H1 (cell line): ENCODE measurements at regions not wholly inside any gene's neighbourhood (a gene's known extent, or its start where the extent isn't known, plus 50 kb on each side); places are given as distances from the start of the nearest gene placed in this dataset.

Experiments
- CTCF ChIA-PET: fragments of 300-600 bp; sonication (Branson Sonifier 250); formaldehyde crosslinking; loops from one replicate; lab custom pipeline; 2021; ENCODE audit not compliant: partially characterized antibody; lab: Charles Lee
- POLR2A ChIA-PET: fragments of 300-600 bp; sonication (Branson Sonifier 250); formaldehyde crosslinking; loops from one replicate; lab custom pipeline; 2021; ENCODE audit warnings: inconsistent platforms; ENCODE audit not compliant: partially characterized antibody; lab: Charles Lee
- DNase-seq, 2 experiments: peaks; one replicate each; pipeline versions ENCODE4 v3.0.0 to v3.0.0-alpha.2; 2010 to 2022; ENCODE audit warnings: low spot score in 2 of 2, low read depth in 1 of 2, mixed read lengths in 1 of 2
- FAIRE-seq: peaks from 2 replicates; lab custom pipeline; 2011; peaks lifted over from hg19 to GRCh38; lab: Jason Lieb, UNC
- H2AFZ ChIP-seq: 2 replicates; pipeline ENCODE4 v1.8.1; 2012; ENCODE audit warnings: low read length, inconsistent platforms
- H2AK5ac ChIP-seq: 2 replicates; pipeline ENCODE4 v1.6.1; 2013; ENCODE audit warnings: low read depth, low read length
- H2BK120ac ChIP-seq: replicated peaks from 2 replicates; pipeline ENCODE3; 2013; ENCODE audit warnings: low read depth, low read length, inconsistent platforms
- H2BK12ac ChIP-seq: 2 replicates; pipeline ENCODE4 v1.6.1; 2013; ENCODE audit warnings: low read depth, low read length
- H2BK15ac ChIP-seq: 2 replicates; pipeline ENCODE4 v1.6.1; 2013; ENCODE audit warnings: low read length
- H2BK20ac ChIP-seq: 2 replicates; pipeline ENCODE4 v1.6.1; 2013; ENCODE audit warnings: low read length
- H2BK5ac ChIP-seq: 2 replicates; pipeline ENCODE4 v1.6.1; 2013; ENCODE audit warnings: low read depth, low read length
- H3K14ac ChIP-seq: 2 replicates; pipeline ENCODE4 v1.6.1; 2013; ENCODE audit warnings: inconsistent platforms; ENCODE audit not compliant: insufficient read length
- H3K18ac ChIP-seq: 2 replicates; pipeline ENCODE4 v1.6.1; 2013; ENCODE audit warnings: low read length; ENCODE audit errors: extremely low read depth
- H3K23ac ChIP-seq: 2 replicates; pipeline ENCODE4 v1.6.1; 2013; ENCODE audit warnings: inconsistent platforms; ENCODE audit not compliant: insufficient read length
- H3K23me2 ChIP-seq: 2 replicates; pipeline ENCODE4 v1.6.1; 2013; ENCODE audit warnings: low read depth, low read length
- H3K27ac ChIP-seq: 2 replicates; pipeline ENCODE4 v1.6.1; 2011; ENCODE audit warnings: low read depth, low read length, inconsistent platforms
- H3K27me3 ChIP-seq, 4 experiments: replicated peaks in 1 of 4; 1 replicate in 1 of 4; 2 replicates in 3 of 4; pipeline versions ENCODE4 v1.6.1 to v1.8.1; 2011 to 2013; ENCODE audit warnings: low read length in 3 of 4, mild to moderate bottlenecking in 3 of 4, inconsistent platforms in 2 of 4, mixed read lengths in 2 of 4, moderate library complexity in 1 of 4; ENCODE audit not compliant: control insufficient read depth in 3 of 4, insufficient read depth in 3 of 4; ENCODE audit errors: extremely low read depth in 1 of 4
- H3K36me3 ChIP-seq, 4 experiments: 2 replicates each; pipeline versions ENCODE4 v1.6.1 to v1.8.1; 2011 to 2013; ENCODE audit warnings: mild to moderate bottlenecking in 4 of 4, low read length in 3 of 4, moderate library complexity in 2 of 4, control low read depth in 1 of 4, inconsistent platforms in 1 of 4; ENCODE audit not compliant: insufficient read depth in 4 of 4, control insufficient read depth in 2 of 4
- H3K4ac ChIP-seq: replicated peaks from 2 replicates; pipeline ENCODE3; 2013; ENCODE audit warnings: low read length, low read depth, mixed read lengths, inconsistent platforms; ENCODE audit not compliant: insufficient read length
- H3K4me1 ChIP-seq, 4 experiments: replicated peaks in 1 of 4; 1 replicate in 1 of 4; 2 replicates in 3 of 4; pipeline versions ENCODE4 v1.6.1 to v1.8.1; 2011 to 2013; ENCODE audit warnings: low read length in 3 of 4, inconsistent platforms in 2 of 4, mixed read lengths in 1 of 4; ENCODE audit not compliant: insufficient read depth in 4 of 4, control insufficient read depth in 3 of 4
- H3K4me2 ChIP-seq, 2 experiments: 2 replicates each; pipeline versions ENCODE4 v1.6.1 to v1.8.1; 2011 to 2013; ENCODE audit warnings: low read depth in 2 of 2, low read length in 2 of 2, control low read depth in 1 of 2, inconsistent platforms in 1 of 2, mild to moderate bottlenecking in 1 of 2; ENCODE audit not compliant: insufficient read depth in 1 of 2
- H3K4me3 ChIP-seq, 4 experiments: fragments of 200-600, 300-600 bp in 1 of 4; sonication (generic), shearing (Covaris generic), sonication (Bioruptor Twin) in 1 of 4; 2 replicates each; pipeline versions ENCODE4 v1.5.1 to v1.8.1; 2011 to 2016; ENCODE audit warnings: low read length in 4 of 4, low read depth in 3 of 4, control low read depth in 2 of 4, inconsistent platforms in 2 of 4, mild to moderate bottlenecking in 2 of 4, mixed read lengths in 1 of 4, moderate library complexity in 1 of 4; ENCODE audit not compliant: insufficient read depth in 2 of 4; ENCODE audit errors: extremely low read depth in 1 of 4
- H3K56ac ChIP-seq: replicated peaks from 2 replicates; pipeline ENCODE3; 2013; ENCODE audit warnings: low read depth, mild to moderate bottlenecking, mixed read lengths, low read length, inconsistent platforms; ENCODE audit not compliant: insufficient read length
- H3K79me1 ChIP-seq: 2 replicates; pipeline ENCODE4 v1.6.1; 2013; ENCODE audit warnings: low read depth, low read length, control low read depth
- H3K79me2 ChIP-seq, 2 experiments: 2 replicates each; pipeline versions ENCODE4 v1.6.1 to v1.8.1; 2012 to 2013; ENCODE audit warnings: low read length in 2 of 2, mild to moderate bottlenecking in 2 of 2, inconsistent platforms in 1 of 2; ENCODE audit not compliant: insufficient read depth in 2 of 2, control insufficient read depth in 1 of 2
- H3K9ac ChIP-seq, 4 experiments: replicated peaks in 1 of 4; 1 replicate in 1 of 4; 2 replicates in 3 of 4; pipeline versions ENCODE4 v1.6.1 to v1.8.1; 2011 to 2013; ENCODE audit warnings: low read depth in 3 of 4, low read length in 3 of 4, control low read depth in 2 of 4, mild to moderate bottlenecking in 2 of 4, moderate library complexity in 2 of 4, inconsistent platforms in 1 of 4; ENCODE audit errors: extremely low read depth in 1 of 4
- H3K9me3 ChIP-seq, 2 experiments: 2 replicates each; pipeline versions ENCODE4 v1.6.1 to v1.8.1; 2012 to 2013; ENCODE audit warnings: mild to moderate bottlenecking in 2 of 2, moderate library complexity in 2 of 2, control low read depth in 1 of 2, inconsistent platforms in 1 of 2, low read depth in 1 of 2, low read length in 1 of 2, mixed read lengths in 1 of 2; ENCODE audit not compliant: insufficient read depth in 2 of 2
- H4K20me1 ChIP-seq, 2 experiments: replicated peaks in 1 of 2; 2 replicates each; pipeline versions ENCODE3 to v1.8.1; 2011 to 2013; ENCODE audit warnings: inconsistent platforms in 2 of 2, low read length in 2 of 2, mild to moderate bottlenecking in 1 of 2; ENCODE audit not compliant: insufficient read depth in 2 of 2, control insufficient read depth in 1 of 2
- H4K5ac ChIP-seq: 2 replicates; pipeline ENCODE4 v1.6.1; 2013; ENCODE audit warnings: low read length, low read depth, mixed read lengths, inconsistent platforms; ENCODE audit not compliant: insufficient read length
- H4K8ac ChIP-seq: 2 replicates; pipeline ENCODE4 v1.8.0; 2013; ENCODE audit warnings: mild to moderate bottlenecking, moderate library complexity, low read length, inconsistent platforms; ENCODE audit not compliant: insufficient read depth; ENCODE audit errors: extremely low read depth
- H4K91ac ChIP-seq: replicated peaks from 2 replicates; pipeline ENCODE3; 2013; ENCODE audit warnings: low read length, mixed read lengths, inconsistent platforms; ENCODE audit not compliant: insufficient read length
- CBX8 ChIP-seq: fragments of 300-800, 300-1000 bp; sonication (generic); IDR thresholded peaks from 2 replicates; pipeline ENCODE4 v1.7.1; 2016; ENCODE audit warnings: low read depth, low read length, borderline replicate concordance
- CHD1 ChIP-seq: IDR thresholded peaks from 2 replicates; pipeline ENCODE4 v1.6.1; 2012; ENCODE audit warnings: low read depth, low read length, improper control_type of control experiment
- HDAC2 ChIP-seq, 2 experiments: fragments of 300-600 bp in 1 of 2; sonication (generic) in 1 of 2; IDR thresholded peaks; 2 replicates each; pipeline ENCODE4 v1.6.1; 2011 to 2012; ENCODE audit warnings: low read depth in 2 of 2, low read length in 2 of 2, mild to moderate bottlenecking in 2 of 2, moderate library complexity in 2 of 2, borderline replicate concordance in 1 of 2, inconsistent platforms in 1 of 2
- JUND ChIP-seq: IDR thresholded peaks from 2 replicates; pipeline ENCODE4 v1.6.1; 2011; ENCODE audit warnings: mild to moderate bottlenecking, improper control_type of control experiment, low read length
- RNF2 ChIP-seq: fragments of 200-900, 300-1000 bp; sonication (generic); IDR thresholded peaks from 2 replicates; pipeline ENCODE4 v1.7.1; 2016; ENCODE audit warnings: borderline replicate concordance, low read depth, mild to moderate bottlenecking, antibody characterized with exemption, low read length; ENCODE audit not compliant: poor library complexity, severe bottlenecking; ENCODE audit errors: missing control alignments
- SAP30 ChIP-seq: fragments of 300-600 bp; sonication (generic); IDR thresholded peaks from 2 replicates; pipeline ENCODE4 v1.7.1; 2012; ENCODE audit warnings: low read length, moderate library complexity, mild to moderate bottlenecking, inconsistent platforms; ENCODE audit not compliant: insufficient read depth, insufficient replicate concordance
- SP1 ChIP-seq: IDR thresholded peaks from 2 replicates; pipeline ENCODE4 v1.6.1; 2011; ENCODE audit warnings: low read depth, low read length
- WGBS, 2 experiments: shearing (Covaris generic) in 1 of 2; methylation state at CpG; one replicate each; pipeline versions ENCODE4 v1.1.6 to v1.1.7; 2013 to 2015; ENCODE audit warnings: low lambda C conversion rate in 2 of 2, mixed read lengths in 2 of 2, inconsistent platforms in 1 of 2, low coverage in 1 of 2, missing lambda C conversion rate in 1 of 2; ENCODE audit not compliant: insufficient replicate concordance in 2 of 2, insufficient coverage in 1 of 2, insufficient read length in 1 of 2; ENCODE audit errors: extremely low coverage in 1 of 2, missing lambda C conversion rate in 1 of 2; 5-methylcytosine and 5-hydroxymethylcytosine counted together

DNA sequence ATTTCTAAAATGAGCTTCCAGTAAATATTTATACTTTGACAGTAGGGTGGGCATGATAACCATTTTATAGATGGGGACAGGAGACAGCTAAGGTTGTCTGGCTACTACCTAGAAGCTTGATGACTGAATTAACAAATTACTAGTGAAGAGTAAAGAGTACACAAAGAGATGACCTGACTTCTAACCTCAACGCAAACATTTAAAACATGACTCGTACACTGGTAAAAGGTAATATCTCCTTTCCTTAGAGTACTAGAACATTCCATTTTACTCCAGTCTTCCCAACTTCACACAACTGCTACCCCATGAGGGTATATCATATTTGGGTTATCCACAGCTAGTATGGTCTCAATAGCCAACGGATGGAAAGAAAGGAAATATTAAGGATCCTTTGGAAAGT, 258.9 kb downstream of the FOXO1 start:
- no peak overlapping the region for H3K4me2 ChIP-seq
- H2BK5ac ChIP-seq, result no peak overlapping the region
- no peak overlapping the region for H4K5ac ChIP-seq
- ChIA-PET POLR2A (no interaction called here), CTCF (no interaction called here)
- no peaks in the 10 kb centered on the region for H3K79me2 ChIP-seq
- H3K18ac ChIP-seq, result no peak overlapping the region
- no peak overlapping the region for H3K14ac ChIP-seq
- no peak overlapping the region for H2BK20ac ChIP-seq
- H4K20me1 ChIP-seq, result no peaks in the 10 kb centered on the region
- no peak overlapping the region for H4K91ac ChIP-seq
- no peak overlapping the region for H4K8ac ChIP-seq
- H3K79me1 ChIP-seq, result no peaks in the 10 kb centered on the region
- no peak overlapping the region for H3K4ac ChIP-seq
- no peak overlapping the region for H3K4me3 ChIP-seq
- no peak for FAIRE-seq
- no peaks in the 10 kb centered on the region for H3K36me3 ChIP-seq
- no peak overlapping the region for H2BK12ac ChIP-seq
- DNase-seq, result no peak
- H3K27me3 ChIP-seq, result no peaks in the 10 kb centered on the region
- H3K27ac ChIP-seq, result no peak overlapping the region
- H2AFZ ChIP-seq, result no peak overlapping the region
- peaks cover 0 to 6% (median 3%) of the 10 kb centered on the region in 4 experiments; a peak in 4 of 7 replicates for H3K4me1 ChIP-seq
- H2AK5ac ChIP-seq, result no peak overlapping the region
- no peak overlapping the region for H2BK15ac ChIP-seq
- WGBS, 2 experiments, result 90% methylated on average over 3 of the region's 3 CpGs; no CpG with 5 or more reads in 1 of the 2 experiments
- H3K23me2 ChIP-seq, result no peaks in the 10 kb centered on the region
- H2BK120ac ChIP-seq, result no peak overlapping the region
- no peak overlapping the region for H3K9ac ChIP-seq
- peaks cover 3 to 4% of the 10 kb centered on the region in 2 experiments; a peak in 2 of 4 replicates for H3K9me3 ChIP-seq
- TF ChIP-seq SP1 (no peak), HDAC2 (IDR thresholded peaks at IDR 0.05; ENCODE audit: borderline replicate concordance in 1 of 2, low read depth in 2 of 2, low read length in 2 of 2) (no peak), JUND (no peak), SAP30 (no peak), CHD1 (no peak), CBX8 (no peak), RNF2 (no peak)
- no peak overlapping the region for H3K23ac ChIP-seq
- H3K56ac ChIP-seq, result no peak overlapping the region
